ENCODE measurements at regions not wholly inside any gene's neighbourhood (a gene's known extent, or its start where the extent isn't known, plus 50 kb on each side); places are given as distances from the start of the nearest gene placed in this dataset.

- Histone ChIP-seq H3K27me3 (ENCODE audit: insufficient read depth, low read length) (no peaks in the 10 kb centered on the region), H3K27ac (ENCODE audit: low read depth, low read length) (no peak overlapping the region), H3K4me1 (ENCODE audit: insufficient read depth, low read length) (no peaks in the 10 kb centered on the region), H3K4me3 (ENCODE audit: low read length in 2 of 2) (no peak overlapping the region), H3K9me3 (ENCODE audit: control insufficient read depth in 1 of 2, low read length in 2 of 2) (no peaks in the 10 kb centered on the region), H3K36me3 (ENCODE audit: insufficient read depth, low read length) (no peaks in the 10 kb centered on the region)
- no peaks in the 10 kb centered on the region for H3K36me3 Mint-ChIP-seq
- H3K4me1 Mint-ChIP-seq, result no peaks in the 10 kb centered on the region
- POLR2A ChIA-PET (ENCODE audit: partially characterized antibody), result no interaction called here
- CTCF ChIA-PET (ENCODE audit: partially characterized antibody), result no interaction called here
- no peak overlapping the region for H3K27ac Mint-ChIP-seq
- H3K27me3 Mint-ChIP-seq, result no peaks in the 10 kb centered on the region
- no peak overlapping the region for H3K4me3 Mint-ChIP-seq
- no peak for DNase-seq
- intact Hi-C loops (cut with micrococcal nuclease), result no loop called here
- peaks cover 0 to 21% (median 2%) of the 10 kb centered on the region in 8 donors for H3K9me3 Mint-ChIP-seq
Measured at GRCh38 chr5:136924490-136924889, 559.1 kb upstream of the TRPC7 start.

- no peaks in the 10 kb centered on the region for H3K36me3 ChIP-seq (ENCODE audit: insufficient read depth, low read length)
- no peak overlapping the region for H3K4me3 Mint-ChIP-seq
- no peaks in the 10 kb centered on the region for H3K27me3 Mint-ChIP-seq
- no peaks in the 10 kb centered on the region for H3K27me3 ChIP-seq (ENCODE audit: insufficient read depth, low read length)
- H3K4me3 ChIP-seq (ENCODE audit: low read length in 2 of 2), result no peak overlapping the region
- no peaks in the 10 kb centered on the region for H3K36me3 Mint-ChIP-seq
- H3K4me1 Mint-ChIP-seq, result no peaks in the 10 kb centered on the region
- no peaks in the 10 kb centered on the region for H3K4me1 ChIP-seq (ENCODE audit: insufficient read depth, low read length)
- peaks cover 0 to 7% (median 1%) of the 10 kb centered on the region in 8 donors for H3K9me3 Mint-ChIP-seq
- intact Hi-C loops (cut with micrococcal nuclease), result no loop called here
- H3K9me3 ChIP-seq (ENCODE audit: control insufficient read depth in 1 of 2, low read length in 2 of 2), result no peaks in the 10 kb centered on the region
- no peak overlapping the region for H3K27ac ChIP-seq (ENCODE audit: low read depth, low read length)
- POLR2A ChIA-PET (ENCODE audit: partially characterized antibody), result no interaction called here
- CTCF ChIA-PET (ENCODE audit: partially characterized antibody), result no interaction called here
- DNase-seq, result no peak
- H3K27ac Mint-ChIP-seq, result no peak overlapping the region
Measured at GRCh38 chr5:136910625-136911024, 545.3 kb upstream of the TRPC7 start.

- peaks cover 0 to 7% (median 2%) of the 10 kb centered on the region in 8 donors for H3K9me3 Mint-ChIP-seq
- no peak overlapping the region for H3K4me3 ChIP-seq (ENCODE audit: low read length in 2 of 2)
- H3K27me3 ChIP-seq (ENCODE audit: insufficient read depth, low read length), result no peaks in the 10 kb centered on the region
- CTCF ChIA-PET (ENCODE audit: partially characterized antibody), result no interaction called here
- H3K4me3 Mint-ChIP-seq, result no peak overlapping the region
- DNase-seq, result no peak
- H3K9me3 ChIP-seq (ENCODE audit: control insufficient read depth in 1 of 2, low read length in 2 of 2), result no peaks in the 10 kb centered on the region
- no peaks in the 10 kb centered on the region for H3K4me1 Mint-ChIP-seq
- no peak overlapping the region for H3K27ac Mint-ChIP-seq
- POLR2A ChIA-PET (ENCODE audit: partially characterized antibody), result no interaction called here
- H3K36me3 ChIP-seq (ENCODE audit: insufficient read depth, low read length), result no peaks in the 10 kb centered on the region
- intact Hi-C loops (cut with micrococcal nuclease), result no loop called here
- no peaks in the 10 kb centered on the region for H3K36me3 Mint-ChIP-seq
- H3K27me3 Mint-ChIP-seq, result no peaks in the 10 kb centered on the region
- no peak overlapping the region for H3K27ac ChIP-seq (ENCODE audit: low read depth, low read length)
- H3K4me1 ChIP-seq (ENCODE audit: insufficient read depth, low read length), result no peaks in the 10 kb centered on the region
Measured at GRCh38 chr5:136909906-136910305, 544.6 kb upstream of the TRPC7 start.

DNA sequence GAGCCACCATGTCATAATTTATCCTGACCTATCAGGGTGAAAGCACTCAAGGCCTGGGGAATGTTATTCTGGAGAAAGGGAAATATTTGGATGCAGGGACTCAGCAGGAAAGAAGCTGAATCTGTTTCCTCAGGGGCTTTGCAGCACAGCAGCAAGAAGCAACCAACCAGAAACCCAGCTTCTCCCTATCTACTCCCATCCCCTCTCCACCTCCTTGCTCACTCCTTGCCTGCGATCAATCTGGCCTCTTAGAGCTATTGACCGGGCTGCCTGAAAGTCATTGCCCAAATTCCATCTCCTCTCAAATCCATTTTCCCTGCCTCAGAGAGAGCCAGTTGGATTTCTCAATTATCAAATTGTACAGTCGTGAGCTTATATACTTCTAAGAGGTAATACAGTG is 542.0 kb upstream of the TRPC7 start:
- Mint-ChIP-seq H3K27ac (no peak overlapping the region), H3K36me3 (no peaks in the 10 kb centered on the region), H3K4me3 (no peak overlapping the region), H3K27me3 (no peaks in the 10 kb centered on the region), H3K4me1 (no peaks in the 10 kb centered on the region), H3K9me3 (peaks cover 0 to 4% (median 2%) of the 10 kb centered on the region in 8 donors)
- intact Hi-C loops (cut with micrococcal nuclease), result no loop called here
- ChIA-PET POLR2A (ENCODE audit: partially characterized antibody) (no interaction called here), CTCF (ENCODE audit: partially characterized antibody) (no interaction called here)
- no peaks in the 10 kb centered on the region for H3K9me3 ChIP-seq (ENCODE audit: control insufficient read depth in 1 of 2, low read length in 2 of 2)
- H3K4me1 ChIP-seq (ENCODE audit: insufficient read depth, low read length), result no peaks in the 10 kb centered on the region
- H3K36me3 ChIP-seq (ENCODE audit: insufficient read depth, low read length), result no peaks in the 10 kb centered on the region
- no peak overlapping the region for H3K27ac ChIP-seq (ENCODE audit: low read depth, low read length)
- DNase-seq, result no peak
- H3K27me3 ChIP-seq (ENCODE audit: insufficient read depth, low read length), result no peaks in the 10 kb centered on the region
- H3K4me3 ChIP-seq (ENCODE audit: low read length in 2 of 2), result no peak overlapping the region

- H3K27ac Mint-ChIP-seq, result no peak overlapping the region
- Histone ChIP-seq H3K4me3 (ENCODE audit: low read length in 2 of 2) (no peak overlapping the region), H3K4me1 (ENCODE audit: insufficient read depth, low read length) (no peaks in the 10 kb centered on the region), H3K27me3 (ENCODE audit: insufficient read depth, low read length) (no peaks in the 10 kb centered on the region), H3K27ac (ENCODE audit: low read depth, low read length) (no peak overlapping the region), H3K9me3 (ENCODE audit: control insufficient read depth in 1 of 2, low read length in 2 of 2) (no peaks in the 10 kb centered on the region), H3K36me3 (ENCODE audit: insufficient read depth, low read length) (no peaks in the 10 kb centered on the region)
- CTCF ChIA-PET (ENCODE audit: partially characterized antibody), result no interaction called here
- H3K36me3 Mint-ChIP-seq, result no peaks in the 10 kb centered on the region
- intact Hi-C loops (cut with micrococcal nuclease), result no loop called here
- peaks cover 0 to 7% (median 3%) of the 10 kb centered on the region in 8 donors for H3K9me3 Mint-ChIP-seq
- no peaks in the 10 kb centered on the region for H3K4me1 Mint-ChIP-seq
- no peaks in the 10 kb centered on the region for H3K27me3 Mint-ChIP-seq
- no peak for DNase-seq
- no peak overlapping the region for H3K4me3 Mint-ChIP-seq
- POLR2A ChIA-PET (ENCODE audit: partially characterized antibody), result no interaction called here
Measured at GRCh38 chr5:136906545-136906944, 541.2 kb upstream of the TRPC7 start.

- H3K9me3 ChIP-seq (ENCODE audit: control insufficient read depth in 1 of 2, low read length in 2 of 2), result no peaks in the 10 kb centered on the region
- H3K27me3 Mint-ChIP-seq, result no peaks in the 10 kb centered on the region
- no peaks in the 10 kb centered on the region for H3K27me3 ChIP-seq (ENCODE audit: insufficient read depth, low read length)
- H3K36me3 ChIP-seq (ENCODE audit: insufficient read depth, low read length), result no peaks in the 10 kb centered on the region
- peaks cover 0 to 10% (median 4%) of the 10 kb centered on the region in 8 donors for H3K9me3 Mint-ChIP-seq
- no peak overlapping the region for H3K4me3 ChIP-seq (ENCODE audit: low read length in 2 of 2)
- H3K27ac ChIP-seq (ENCODE audit: low read depth, low read length), result no peak overlapping the region
- no peak for DNase-seq
- H3K4me1 ChIP-seq (ENCODE audit: insufficient read depth, low read length), result no peaks in the 10 kb centered on the region
- no peaks in the 10 kb centered on the region for H3K4me1 Mint-ChIP-seq
- no peak overlapping the region for H3K4me3 Mint-ChIP-seq
- intact Hi-C loops (cut with micrococcal nuclease), result no loop called here
- CTCF ChIA-PET (ENCODE audit: partially characterized antibody), result no interaction called here
- POLR2A ChIA-PET (ENCODE audit: partially characterized antibody), result no interaction called here
- no peaks in the 10 kb centered on the region for H3K36me3 Mint-ChIP-seq
- no peak overlapping the region for H3K27ac Mint-ChIP-seq
Measured at GRCh38 chr5:136905571-136905970, 540.2 kb upstream of the TRPC7 start.

GRCh38 chr5:136894070-136894469 is 528.7 kb upstream of the TRPC7 start:
- CTCF ChIA-PET (ENCODE audit: partially characterized antibody), result no interaction called here
- Histone ChIP-seq H3K27ac (ENCODE audit: low read depth, low read length) (no peak overlapping the region), H3K27me3 (ENCODE audit: insufficient read depth, low read length) (no peaks in the 10 kb centered on the region), H3K4me1 (ENCODE audit: insufficient read depth, low read length) (no peaks in the 10 kb centered on the region), H3K36me3 (ENCODE audit: insufficient read depth, low read length) (no peaks in the 10 kb centered on the region), H3K9me3 (ENCODE audit: control insufficient read depth in 1 of 2, low read length in 2 of 2) (no peaks in the 10 kb centered on the region), H3K4me3 (ENCODE audit: low read length in 2 of 2) (no peak overlapping the region)
- Mint-ChIP-seq H3K36me3 (no peaks in the 10 kb centered on the region), H3K9me3 (peaks cover 0 to 11% (median 2%) of the 10 kb centered on the region in 8 donors), H3K4me3 (no peak overlapping the region), H3K27me3 (no peaks in the 10 kb centered on the region), H3K27ac (no peak overlapping the region), H3K4me1 (no peaks in the 10 kb centered on the region)
- POLR2A ChIA-PET (ENCODE audit: partially characterized antibody), result no interaction called here
- DNase-seq, result no peak
- intact Hi-C loops (cut with micrococcal nuclease), result no loop called here

- no peak for DNase-seq
- ChIA-PET CTCF (ENCODE audit: partially characterized antibody) (no interaction called here), POLR2A (ENCODE audit: partially characterized antibody) (no interaction called here)
- Histone ChIP-seq H3K4me1 (ENCODE audit: insufficient read depth, low read length) (no peaks in the 10 kb centered on the region), H3K9me3 (ENCODE audit: control insufficient read depth in 1 of 2, low read length in 2 of 2) (no peaks in the 10 kb centered on the region), H3K4me3 (ENCODE audit: low read length in 2 of 2) (no peak overlapping the region), H3K27me3 (ENCODE audit: insufficient read depth, low read length) (no peaks in the 10 kb centered on the region), H3K36me3 (ENCODE audit: insufficient read depth, low read length) (no peaks in the 10 kb centered on the region), H3K27ac (ENCODE audit: low read depth, low read length) (no peak overlapping the region)
- H3K27ac Mint-ChIP-seq, result no peak overlapping the region
- intact Hi-C loops (cut with micrococcal nuclease), result no loop called here
- no peaks in the 10 kb centered on the region for H3K4me1 Mint-ChIP-seq
- H3K27me3 Mint-ChIP-seq, result no peaks in the 10 kb centered on the region
- no peaks in the 10 kb centered on the region for H3K36me3 Mint-ChIP-seq
- no peak overlapping the region for H3K4me3 Mint-ChIP-seq
- peaks cover 0 to 2% (median 0%) of the 10 kb centered on the region in 8 donors for H3K9me3 Mint-ChIP-seq
Measured at GRCh38 chr5:136892000-136892399, 526.7 kb upstream of the TRPC7 start.
